HG02588 (cell line): ENCODE measurements at regions not wholly inside any gene's neighbourhood (a gene's known extent, or its start where the extent isn't known, plus 50 kb on each side); places are given as distances from the start of the nearest gene placed in this dataset.

Source experiments
- ATAC-seq: cut with Tn5 transposase; IDR thresholded peaks from one replicate; pipeline ENCODE4 v1.9.1; 2021; ENCODE audit warnings: mild to moderate bottlenecking, moderate library complexity; ENCODE audit not compliant: unreplicated experiment

GRCh38 chr14:31993521-31993951, 83.6 kb upstream of the ARHGAP5 start:
- ATAC-seq: no peak

DNA sequence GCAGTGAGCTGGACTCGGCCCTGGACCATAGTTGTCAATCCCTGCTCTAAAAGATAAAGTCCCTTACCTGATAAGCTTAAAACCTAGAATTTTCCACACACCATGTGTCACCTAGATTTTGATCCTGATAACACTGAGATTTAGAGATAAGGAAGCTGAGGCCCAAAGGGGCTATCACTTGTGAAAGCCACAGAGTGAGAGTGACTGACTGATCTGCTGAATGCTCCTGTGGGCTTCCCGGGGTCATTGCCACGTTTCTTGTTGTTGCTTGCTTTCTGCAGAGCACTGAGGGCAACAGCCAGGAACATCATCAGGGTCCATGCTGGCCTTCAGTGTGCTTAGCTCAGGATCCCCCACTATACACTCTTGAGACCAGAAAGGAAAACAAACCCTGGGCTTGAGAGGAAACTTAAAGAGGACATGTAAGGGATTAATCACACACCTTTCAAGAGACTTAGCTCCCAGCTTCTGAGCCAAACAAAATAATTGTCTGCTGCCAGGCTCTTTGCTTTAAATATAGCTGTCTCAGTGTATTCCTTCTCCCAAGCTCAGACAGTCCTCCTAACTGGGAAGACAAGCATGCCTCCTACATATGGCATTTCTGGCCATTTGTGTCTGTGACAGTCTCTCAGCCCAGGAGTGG, 82.6 kb upstream of the ARHGAP5 start:
- no peak for ATAC-seq

DNA sequence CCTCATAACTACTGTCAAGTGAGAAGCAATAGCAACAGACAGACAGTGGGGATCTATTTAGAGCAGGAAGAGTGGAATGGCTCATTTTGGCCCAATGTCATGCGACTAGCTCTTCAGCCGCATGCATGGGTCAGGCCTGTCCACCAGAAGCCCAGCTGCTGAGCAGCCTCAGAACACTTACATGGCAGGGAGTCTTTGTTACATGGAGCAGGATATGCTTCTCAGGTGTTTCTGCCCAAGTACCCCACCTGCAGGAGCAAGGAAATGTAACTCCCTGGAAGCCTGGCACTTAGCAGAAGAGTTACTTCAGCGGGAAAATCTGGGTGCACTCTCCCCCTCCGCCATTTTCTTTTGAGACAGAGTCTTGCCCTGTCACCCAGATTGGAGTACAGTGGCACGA, 73.5 kb upstream of the ARHGAP5 start:
- no peak for ATAC-seq

DNA sequence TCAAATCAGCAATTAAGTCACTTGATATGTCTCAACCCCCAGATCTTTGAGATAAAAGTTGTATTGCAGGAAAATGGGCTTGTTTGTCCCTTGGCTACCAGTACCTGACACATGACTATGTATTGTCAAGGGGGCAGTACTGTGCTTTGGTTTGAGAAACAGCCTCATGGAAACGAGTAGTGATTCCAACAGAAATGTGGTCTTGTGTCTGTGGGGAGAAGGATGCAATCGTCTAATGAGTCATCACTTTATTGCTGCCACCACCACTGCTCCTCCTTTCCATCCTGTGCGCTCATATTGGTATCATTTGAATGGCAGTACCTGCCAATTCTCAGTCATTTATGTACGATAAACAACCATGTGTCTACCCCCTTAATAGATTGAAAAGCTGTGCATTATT, 72.8 kb upstream of the ARHGAP5 start:
- no peak for ATAC-seq

DNA sequence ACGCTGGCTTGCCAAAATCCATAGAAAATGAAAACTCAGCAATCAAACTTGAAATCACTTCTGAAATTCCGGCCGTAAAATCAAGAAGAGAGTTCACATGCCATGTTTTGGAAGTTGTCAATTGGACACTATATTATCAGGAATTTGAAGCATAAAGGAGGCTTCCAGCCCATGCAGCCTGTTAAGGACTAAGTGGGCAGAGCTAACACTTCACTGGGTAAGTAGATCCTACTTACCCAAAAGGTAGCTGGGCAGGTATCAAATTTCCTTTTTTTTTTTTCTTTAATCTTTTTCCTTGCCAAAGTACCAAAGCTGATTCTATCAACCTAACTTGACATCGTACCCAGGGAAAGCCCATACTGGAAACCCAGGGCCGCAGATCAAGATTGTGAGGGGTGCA, 71.5 kb upstream of the ARHGAP5 start:
- no peak for ATAC-seq

DNA sequence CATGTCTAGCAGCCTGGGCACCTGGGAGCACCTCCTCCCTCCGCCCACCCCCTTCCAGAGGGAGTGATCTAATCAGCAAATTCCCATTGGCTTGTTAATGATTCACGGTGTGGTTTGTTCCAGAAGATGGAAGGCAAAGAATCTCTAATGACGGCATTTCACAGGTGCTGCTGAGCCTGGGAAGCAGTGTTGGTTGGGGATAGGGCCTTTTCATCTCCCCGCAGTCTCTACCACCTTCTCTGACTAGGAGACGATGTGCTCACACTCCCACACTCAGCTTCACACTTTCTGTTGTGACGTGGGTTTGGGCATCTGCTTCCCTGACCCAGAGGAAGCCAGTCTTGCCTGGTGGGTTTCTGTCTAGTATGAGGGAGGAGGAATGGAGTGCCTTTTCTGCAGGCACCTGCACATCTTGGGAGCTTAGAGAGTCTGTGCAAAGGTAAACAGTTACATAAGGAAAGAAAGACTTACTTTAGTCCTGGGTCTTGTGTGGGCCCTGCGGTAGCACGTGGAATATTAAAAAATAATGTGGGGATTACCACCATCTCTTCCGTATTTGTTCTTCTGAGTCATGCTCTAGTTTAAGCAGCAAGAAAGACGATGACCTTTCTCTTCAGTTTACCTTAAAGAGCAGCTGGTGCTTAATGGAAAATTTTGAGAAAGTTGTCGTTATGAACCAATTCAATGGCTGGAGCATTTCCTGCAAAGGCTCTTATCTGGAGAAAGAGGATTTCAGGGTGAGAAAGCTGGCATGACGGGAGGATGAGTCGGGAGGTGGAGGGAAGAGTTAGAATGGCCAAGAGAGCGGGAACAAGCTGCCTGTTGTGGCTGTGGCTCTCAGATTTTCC, 70.6 kb upstream of the ARHGAP5 start:
- ATAC-seq: no peak

GRCh38 chr14:32007755-32008362, 69.2 kb upstream of the ARHGAP5 start:
- ATAC-seq: no peak

DNA sequence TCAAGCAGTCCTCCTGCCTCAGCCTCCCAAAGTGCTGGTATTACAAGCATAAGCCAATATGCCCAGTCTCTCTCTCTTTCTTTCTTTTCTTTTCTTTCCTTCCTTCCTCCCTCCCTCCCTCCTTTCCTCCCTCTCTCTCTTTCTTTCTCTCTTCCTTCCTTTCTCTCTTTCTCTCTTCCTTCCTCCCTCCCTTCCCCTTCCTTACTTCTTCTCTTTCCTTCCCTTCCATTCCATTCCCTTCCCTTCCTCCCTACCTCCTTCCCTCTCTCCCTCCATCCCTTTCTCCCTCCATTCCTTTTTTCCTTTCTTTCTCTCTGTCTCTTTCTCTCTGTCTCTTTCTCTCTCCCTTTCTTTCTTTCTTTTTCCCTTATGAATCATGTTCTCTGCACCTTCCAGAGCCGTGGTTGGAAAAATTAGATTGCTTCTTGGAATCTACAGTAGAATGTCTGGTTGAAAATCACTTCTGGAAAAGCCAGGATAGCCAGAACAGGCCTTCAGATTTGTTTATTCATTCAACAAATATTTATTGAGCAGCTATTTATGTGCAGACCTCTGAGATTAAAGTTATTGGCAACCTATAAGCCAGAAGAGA, 68.4 kb upstream of the ARHGAP5 start:
- ATAC-seq: no peak

DNA sequence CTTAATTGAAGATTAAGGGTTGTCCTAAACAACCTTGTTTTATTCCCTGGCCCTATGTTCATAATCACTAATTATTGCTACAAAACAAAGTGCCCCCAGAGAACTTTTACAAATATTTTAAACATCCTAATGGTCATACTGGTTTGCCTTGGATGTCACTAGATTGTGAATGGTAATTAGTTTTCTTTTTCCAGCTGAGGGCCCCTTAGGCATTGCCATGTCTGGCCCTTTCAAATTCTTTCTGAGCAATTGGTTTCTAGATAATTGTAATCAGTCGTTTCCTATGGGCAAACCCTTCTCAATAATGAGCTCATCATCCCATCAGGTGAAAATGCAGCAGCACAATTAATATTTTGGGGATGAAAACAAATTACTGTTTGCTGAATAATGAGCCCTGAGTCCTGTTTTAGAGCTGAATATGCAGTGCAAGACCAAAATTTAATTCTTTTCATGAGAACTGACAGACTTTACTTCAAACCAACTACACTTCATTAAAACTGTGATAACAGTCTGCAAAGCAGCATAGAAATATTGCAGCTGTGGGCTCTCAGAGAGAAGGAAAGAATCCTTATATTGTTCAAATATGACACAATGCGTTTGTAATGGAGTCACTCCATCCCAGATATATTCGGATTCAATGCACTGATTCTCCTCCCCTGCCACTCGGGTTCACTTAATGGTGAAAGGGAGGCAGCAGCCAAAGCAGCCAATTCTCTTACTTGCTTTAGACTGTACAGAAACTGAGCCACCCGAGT, 67.7 kb upstream of the ARHGAP5 start:
- ATAC-seq: no peak

DNA sequence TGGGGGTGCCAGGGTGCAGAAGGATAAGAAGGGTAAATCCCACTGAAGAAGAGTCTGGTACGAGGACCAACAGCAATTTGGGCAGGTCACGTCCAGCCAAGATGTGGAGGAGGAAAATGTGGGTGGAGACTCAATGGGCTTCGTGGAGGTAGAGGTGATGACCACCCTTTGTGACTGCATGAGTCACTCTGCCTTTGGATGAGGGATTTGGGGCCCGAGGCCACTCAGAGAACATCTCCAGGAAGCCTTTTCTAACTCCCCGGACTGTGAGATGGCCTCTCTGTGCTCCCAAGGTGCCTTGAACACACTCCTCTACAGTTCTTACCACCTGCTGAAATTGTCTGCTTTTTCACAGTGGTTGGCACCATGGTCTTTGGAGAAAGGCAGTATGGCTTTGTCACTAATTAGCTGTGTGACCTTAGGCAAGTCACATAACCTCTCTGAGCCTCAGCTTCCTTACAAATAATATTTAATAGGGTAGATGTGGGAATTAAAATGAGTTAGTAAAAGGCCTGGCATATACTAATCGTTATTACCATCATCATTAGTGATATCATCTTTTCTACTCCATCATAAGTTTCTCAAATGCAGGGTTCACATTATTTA, 67.0 kb upstream of the ARHGAP5 start:
- no peak for ATAC-seq

DNA sequence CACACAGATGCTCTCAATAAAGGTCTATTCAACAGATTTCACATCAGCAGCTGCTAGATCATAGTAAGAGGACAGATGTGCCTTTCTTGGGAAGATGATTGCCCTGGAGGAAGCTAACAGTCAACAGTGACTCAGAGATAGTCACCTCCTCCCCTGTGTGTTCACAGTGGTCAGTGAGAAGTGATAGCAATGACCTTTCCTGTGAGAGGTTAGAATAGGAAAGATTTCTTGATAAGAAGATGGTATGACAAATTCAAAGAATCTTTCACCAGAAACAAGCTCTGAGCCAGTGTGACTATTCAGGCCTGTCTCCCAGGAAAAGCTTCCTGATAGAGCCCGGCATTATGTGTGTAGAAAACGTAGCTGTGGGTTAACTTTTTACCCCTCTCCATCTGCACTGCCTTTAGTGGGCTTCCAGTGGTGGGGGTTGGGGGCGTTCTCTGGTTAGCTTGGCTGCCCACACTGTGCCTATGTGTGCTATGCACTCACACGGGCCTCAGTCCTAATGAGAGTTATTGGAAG, 66.4 kb upstream of the ARHGAP5 start:
- no peak for ATAC-seq

- no peak for ATAC-seq
These were observed 65.9 kb upstream of the ARHGAP5 start for GRCh38 chr14:32011225-32011624.

GRCh38 chr14:32012062-32012461, 65.0 kb upstream of the ARHGAP5 start:
- ATAC-seq: no peak

GRCh38 chr14:32012571-32012970, 64.5 kb upstream of the ARHGAP5 start:
- no peak for ATAC-seq

DNA sequence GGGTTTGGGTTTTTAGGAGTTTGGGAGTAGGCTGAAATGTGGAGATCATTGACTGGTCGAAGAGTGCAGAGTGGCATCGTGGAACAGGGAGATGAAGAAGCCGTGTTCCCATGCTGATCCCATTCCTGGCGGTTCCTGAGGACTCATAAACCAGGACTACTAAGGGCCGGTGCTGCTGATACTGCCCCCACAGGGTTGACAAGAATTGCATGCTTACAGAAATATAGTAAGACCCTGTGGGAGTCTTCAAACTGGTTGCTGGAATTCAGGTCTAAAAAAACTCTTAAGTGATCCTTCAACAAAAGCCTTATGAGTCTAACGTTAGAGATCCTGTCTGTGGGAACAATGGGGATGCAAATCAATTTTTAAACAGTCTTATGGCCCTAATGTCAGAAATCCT, 64.0 kb upstream of the ARHGAP5 start:
- no peak for ATAC-seq

DNA sequence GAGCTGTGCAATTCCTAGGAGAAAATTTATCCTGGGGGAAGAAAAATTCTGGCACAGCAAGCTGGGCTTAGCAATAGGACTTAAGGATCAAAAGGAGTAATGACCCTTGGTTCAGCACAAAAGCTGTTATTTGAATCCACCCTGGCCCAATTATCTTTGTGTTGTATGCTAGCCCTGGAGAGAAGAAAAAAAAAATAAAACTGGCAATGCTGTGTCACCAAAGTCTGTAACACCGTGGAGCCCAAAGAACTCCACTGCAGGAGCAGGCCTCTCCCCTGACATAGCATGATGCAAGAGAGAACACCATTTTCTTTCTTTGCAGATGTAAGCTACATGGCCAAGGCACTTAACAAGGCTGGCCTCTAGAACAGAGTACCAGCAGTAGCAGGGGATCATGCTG, 63.0 kb upstream of the ARHGAP5 start:
- no peak for ATAC-seq

DNA sequence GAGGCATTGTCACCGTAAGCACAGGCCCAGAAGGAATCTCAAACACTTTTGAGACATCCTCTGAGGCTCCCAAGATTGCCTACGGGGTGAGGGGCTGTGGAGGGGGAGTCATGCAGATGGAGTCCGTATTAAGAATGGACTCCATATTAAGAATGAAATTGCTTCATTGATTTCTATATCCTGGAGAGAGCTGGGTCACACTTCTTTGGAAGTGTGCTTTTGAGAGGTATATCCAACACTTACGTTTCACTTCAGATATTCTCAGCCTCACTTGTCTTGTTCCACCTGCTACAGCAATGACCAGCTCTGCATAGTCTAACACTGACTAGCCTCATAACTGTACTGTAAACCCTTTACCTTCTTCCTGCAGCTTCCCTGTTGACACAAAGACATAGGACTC, 62.6 kb upstream of the ARHGAP5 start:
- ATAC-seq: no peak

GRCh38 chr14:32015166-32015565, 61.9 kb upstream of the ARHGAP5 start:
- ATAC-seq: no peak

DNA sequence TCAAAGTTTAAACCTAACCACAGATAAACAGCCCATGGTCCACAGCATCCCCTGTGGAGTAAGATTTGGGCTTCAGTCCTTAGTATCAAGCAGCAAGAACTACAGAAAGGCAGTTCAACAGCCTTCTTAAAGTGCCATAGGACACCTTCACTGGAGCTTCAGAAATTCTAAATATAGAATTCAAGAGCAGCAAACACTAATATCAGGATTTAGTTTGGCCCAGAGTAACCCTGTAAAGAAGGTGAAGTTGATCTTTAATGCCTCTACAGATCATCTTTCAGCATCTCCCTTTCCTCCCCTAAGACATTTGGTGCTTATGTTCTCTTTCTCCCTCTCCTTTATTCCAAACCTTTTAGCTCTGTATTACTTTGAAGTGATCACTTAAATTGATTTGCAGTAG, 59.5 kb upstream of the ARHGAP5 start:
- no peak for ATAC-seq

DNA sequence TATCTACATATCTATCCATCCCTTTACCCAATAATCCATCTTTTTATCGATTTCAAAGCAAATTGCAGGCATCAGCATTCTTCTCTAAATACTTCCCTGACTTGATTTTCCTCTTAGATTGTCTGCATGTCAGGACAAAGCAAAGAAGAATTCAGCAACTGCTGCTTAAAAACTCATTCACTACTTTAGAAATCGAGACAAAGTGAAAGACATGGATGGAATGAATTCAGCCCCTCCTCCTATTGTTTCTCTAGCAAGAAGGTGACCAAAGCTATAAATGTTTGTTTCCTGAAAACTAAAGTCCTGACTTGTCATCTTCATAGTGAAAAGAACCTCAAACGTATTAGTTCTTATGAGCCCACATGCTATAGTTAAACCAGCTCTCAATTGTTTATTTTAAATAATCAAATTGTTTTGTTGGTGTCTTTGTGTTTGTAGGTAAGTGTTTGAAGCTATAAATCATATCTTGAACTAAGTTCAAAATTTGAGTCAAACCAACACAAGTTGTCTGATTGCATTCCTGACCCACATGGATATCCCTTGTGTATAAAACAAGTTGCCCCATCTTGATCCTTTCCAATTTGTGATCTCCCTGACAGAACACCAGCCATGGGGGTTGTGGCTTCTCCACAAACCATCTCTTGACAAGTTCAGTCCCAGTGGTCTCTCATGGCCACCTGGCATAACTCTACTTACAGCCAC, 58.6 kb upstream of the ARHGAP5 start:
- ATAC-seq: no peak
